GM19468 (cell line): ENCODE measurements at regions not wholly inside any gene's neighbourhood (a gene's known extent, or its start where the extent isn't known, plus 50 kb on each side); places are given as distances from the start of the nearest gene placed in this dataset.

Experiments
- ATAC-seq: cut with Tn5 transposase; IDR thresholded peaks from one replicate; pipeline ENCODE4 v1.9.1; 2021; ENCODE audit warnings: mild to moderate bottlenecking, moderate library complexity, moderate number of reproducible peaks; ENCODE audit not compliant: unreplicated experiment; ENCODE audit errors: extremely low read depth

- no peak for ATAC-seq
Observed at GRCh38 chr4:161134795-161135194, 1029.0 kb downstream of the FSTL5 start.

GRCh38 chr4:161133586-161134276 is 1030.1 kb downstream of the FSTL5 start:
- ATAC-seq = no peak

DNA sequence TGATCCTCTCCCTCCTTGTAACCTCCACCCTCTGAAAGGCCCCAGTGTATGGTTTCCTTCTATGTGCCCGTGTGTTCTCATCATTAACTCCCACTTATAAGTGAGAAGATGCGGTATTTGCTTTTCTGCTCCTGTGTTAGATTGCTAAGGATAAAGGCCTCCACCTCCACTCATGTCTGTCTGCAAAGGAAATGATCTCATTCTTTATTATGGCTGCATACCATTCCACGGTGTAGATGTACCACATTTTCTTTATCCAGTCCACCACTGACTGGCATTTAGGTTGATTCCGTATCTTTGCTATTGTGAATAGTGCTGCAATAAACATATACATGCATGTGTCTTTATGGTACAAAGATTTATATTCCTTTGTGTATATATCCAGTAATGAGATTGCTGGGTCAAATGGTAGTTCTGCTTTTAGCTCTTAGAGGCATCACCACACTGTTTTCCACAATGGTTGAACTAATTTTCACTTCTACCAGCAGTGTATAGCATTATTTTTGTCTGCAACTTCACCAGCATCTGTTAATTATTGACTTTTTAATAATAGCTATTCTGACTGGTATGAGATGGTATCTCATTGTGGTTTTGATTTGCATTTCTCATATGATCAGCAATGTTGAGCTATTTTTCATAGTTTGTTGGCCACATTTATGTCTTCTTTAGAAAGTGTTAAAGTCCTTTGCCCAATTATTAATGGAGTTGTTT is 1030.9 kb downstream of the FSTL5 start:
- ATAC-seq = peak; percentile 97

- ATAC-seq = no peak
Observed at GRCh38 chr4:161121451-161121850, 1042.3 kb downstream of the FSTL5 start.

DNA sequence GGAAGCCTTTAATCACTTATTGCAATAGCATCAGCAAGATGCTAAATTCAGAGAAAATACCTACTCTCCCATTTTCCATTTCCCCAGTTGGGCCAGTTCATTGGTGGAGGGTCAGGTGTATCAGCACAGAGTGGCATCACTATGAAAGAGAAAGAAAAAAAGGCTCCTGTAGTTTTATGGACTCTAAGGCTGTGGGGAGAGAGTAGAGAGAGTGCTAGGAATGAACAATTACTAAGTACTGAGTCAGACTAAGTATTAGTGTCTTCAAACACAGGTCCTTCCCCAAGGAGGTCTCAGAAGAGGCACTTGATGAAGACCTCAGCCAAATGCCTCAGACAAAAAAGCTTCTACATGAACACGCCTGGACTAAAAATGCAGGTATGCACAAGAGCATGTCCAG is 1061.9 kb downstream of the FSTL5 start:
- ATAC-seq = no peak

GRCh38 chr4:161097821-161098220 is 1066.0 kb downstream of the FSTL5 start:
- no peak for ATAC-seq

DNA sequence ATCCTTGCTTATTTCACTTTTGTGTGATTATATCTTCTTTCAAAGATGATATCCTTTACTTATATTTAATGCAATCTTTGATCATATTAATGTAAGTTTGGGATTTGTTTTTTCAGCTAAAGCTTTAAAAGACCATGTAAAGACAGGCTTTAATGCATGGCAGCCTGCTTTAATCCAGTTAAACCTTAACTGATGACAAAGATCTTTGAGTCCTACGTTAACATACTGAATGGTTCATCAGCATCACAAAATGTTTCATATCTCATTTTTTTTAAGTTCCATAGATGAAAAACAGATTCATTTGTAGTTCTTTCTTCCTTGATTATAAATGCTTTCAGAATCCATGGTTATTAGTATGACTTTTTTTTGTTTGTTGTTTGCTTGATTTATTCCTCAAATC is 1102.8 kb downstream of the FSTL5 start:
- no peak for ATAC-seq
